KMS-11 (cell line): ENCODE measurements at regions not wholly inside any gene's neighbourhood (a gene's known extent, or its start where the extent isn't known, plus 50 kb on each side); places are given as distances from the start of the nearest gene placed in this dataset.

Source experiments
- H2AFZ ChIP-seq: fragments of 200-600 bp; sonication (generic); 2 replicates; pipeline ENCODE4 v1.6.1; 2016; ENCODE audit warnings: antibody characterized with exemption, mixed run types, low read depth
- H3K27ac ChIP-seq: fragments of 200-600 bp; sonication (generic); 2 replicates; pipeline ENCODE4 v1.6.1; 2016; ENCODE audit warnings: mild to moderate bottlenecking, mixed run types
- H3K27me3 ChIP-seq: fragments of 200-600 bp; sonication (generic); 2 replicates; pipeline ENCODE4 v1.6.1; 2017; ENCODE audit warnings: mild to moderate bottlenecking, low read depth, mixed run types, moderate library complexity; ENCODE audit not compliant: insufficient read depth
- H3K36me3 ChIP-seq: fragments of 200-600 bp; sonication (generic); 2 replicates; pipeline ENCODE4 v1.6.1; 2017; ENCODE audit warnings: mild to moderate bottlenecking, mixed run types; ENCODE audit not compliant: insufficient read depth
- H3K4me1 ChIP-seq: fragments of 200-600 bp; sonication (generic); 2 replicates; pipeline ENCODE4 v1.6.1; 2016; ENCODE audit warnings: mild to moderate bottlenecking, low read depth, mixed run types; ENCODE audit not compliant: poor library complexity, severe bottlenecking
- H3K4me2 ChIP-seq: fragments of 200-600 bp; sonication (generic); 2 replicates; pipeline ENCODE4 v1.7.0; 2016; ENCODE audit warnings: mild to moderate bottlenecking, mixed run types
- H3K4me3 ChIP-seq: fragments of 200-600 bp; sonication (generic); IDR thresholded peaks from 2 replicates; pipeline ENCODE4 v1.6.1; 2017; ENCODE audit warnings: low read depth, low read length, mixed read lengths; ENCODE audit not compliant: insufficient read depth
- H3K79me2 ChIP-seq: fragments of 200-600 bp; sonication (generic); 2 replicates; pipeline ENCODE4 v1.6.1; 2016; ENCODE audit warnings: low read depth, mixed run types; ENCODE audit not compliant: insufficient read depth
- H3K9ac ChIP-seq: fragments of 200-600 bp; sonication (generic); 2 replicates; pipeline ENCODE4 v1.6.1; 2016; ENCODE audit warnings: mild to moderate bottlenecking, mixed run types
- H4K20me1 ChIP-seq: fragments of 200-600 bp; sonication (generic); 2 replicates; pipeline ENCODE4 v1.6.1; 2016; ENCODE audit warnings: mild to moderate bottlenecking, mixed run types; ENCODE audit not compliant: insufficient read depth
- CTCF ChIP-seq: fragments of 200-600 bp; sonication (generic); conservative IDR thresholded peaks from 2 replicates; pipeline ENCODE4 v1.6.1; 2017; ENCODE audit warnings: low read depth, mild to moderate bottlenecking, antibody characterized with exemption, low read length, moderate library complexity, mixed read lengths

- H2AFZ ChIP-seq: no peak overlapping the region
- H3K27me3 ChIP-seq: no peaks in the 10 kb centered on the region
- H3K4me2 ChIP-seq: no peak overlapping the region
- no peaks in the 10 kb centered on the region for H3K36me3 ChIP-seq
- no peaks in the 10 kb centered on the region for H4K20me1 ChIP-seq
- no peaks in the 10 kb centered on the region for H3K4me1 ChIP-seq
- no peaks in the 10 kb centered on the region for H3K79me2 ChIP-seq
- no peak for TF ChIP-seq CTCF
- H3K9ac ChIP-seq: no peak overlapping the region
- no peak overlapping the region for H3K4me3 ChIP-seq
- H3K27ac ChIP-seq: no peak overlapping the region
Measured at GRCh38 chr5:89901346-89901745, 508.2 kb downstream of the CETN3 start.

GRCh38 chr5:89900346-89900745, 509.2 kb downstream of the CETN3 start:
- H3K36me3 ChIP-seq: no peaks in the 10 kb centered on the region
- H3K27ac ChIP-seq: no peak overlapping the region
- H3K4me2 ChIP-seq: no peak overlapping the region
- no peak for TF ChIP-seq CTCF
- no peak overlapping the region for H3K4me3 ChIP-seq
- H2AFZ ChIP-seq: no peak overlapping the region
- no peak overlapping the region for H3K9ac ChIP-seq
- no peaks in the 10 kb centered on the region for H3K4me1 ChIP-seq
- no peaks in the 10 kb centered on the region for H3K27me3 ChIP-seq
- no peaks in the 10 kb centered on the region for H4K20me1 ChIP-seq
- no peaks in the 10 kb centered on the region for H3K79me2 ChIP-seq

- H3K9ac ChIP-seq: no peak overlapping the region
- H3K4me3 ChIP-seq: no peak overlapping the region
- H3K4me1 ChIP-seq: no peaks in the 10 kb centered on the region
- no peaks in the 10 kb centered on the region for H3K36me3 ChIP-seq
- no peak for TF ChIP-seq CTCF
- no peaks in the 10 kb centered on the region for H3K27me3 ChIP-seq
- no peak overlapping the region for H2AFZ ChIP-seq
- no peaks in the 10 kb centered on the region for H4K20me1 ChIP-seq
- H3K4me2 ChIP-seq: no peak overlapping the region
- no peaks in the 10 kb centered on the region for H3K79me2 ChIP-seq
- no peak overlapping the region for H3K27ac ChIP-seq
Measured at GRCh38 chr5:89899559-89899958, 510.0 kb downstream of the CETN3 start.

- H2AFZ ChIP-seq: no peak overlapping the region
- H3K36me3 ChIP-seq: no peaks in the 10 kb centered on the region
- H3K79me2 ChIP-seq: no peaks in the 10 kb centered on the region
- H3K27me3 ChIP-seq: no peaks in the 10 kb centered on the region
- H3K27ac ChIP-seq: no peak overlapping the region
- H3K9ac ChIP-seq: no peak overlapping the region
- no peaks in the 10 kb centered on the region for H4K20me1 ChIP-seq
- H3K4me1 ChIP-seq: no peaks in the 10 kb centered on the region
- no peak overlapping the region for H3K4me3 ChIP-seq
- no peak for TF ChIP-seq CTCF
- no peak overlapping the region for H3K4me2 ChIP-seq
Measured at GRCh38 chr5:89893546-89893945, 516.0 kb downstream of the CETN3 start.

GRCh38 chr5:89885670-89886069, 523.9 kb downstream of the CETN3 start:
- Histone ChIP-seq H3K9ac (no peak overlapping the region), H3K4me2 (no peak overlapping the region), H4K20me1 (no peaks in the 10 kb centered on the region), H3K4me1 (no peaks in the 10 kb centered on the region), H3K27me3 (no peaks in the 10 kb centered on the region), H3K36me3 (no peaks in the 10 kb centered on the region), H3K27ac (no peak overlapping the region), H2AFZ (no peak overlapping the region), H3K79me2 (no peaks in the 10 kb centered on the region), H3K4me3 (no peak overlapping the region)
- TF ChIP-seq CTCF: no peak
